ENCODE measurements at regions not wholly inside any gene's neighbourhood (a gene's known extent, or its start where the extent isn't known, plus 50 kb on each side); places are given as distances from the start of the nearest gene placed in this dataset.

DNA sequence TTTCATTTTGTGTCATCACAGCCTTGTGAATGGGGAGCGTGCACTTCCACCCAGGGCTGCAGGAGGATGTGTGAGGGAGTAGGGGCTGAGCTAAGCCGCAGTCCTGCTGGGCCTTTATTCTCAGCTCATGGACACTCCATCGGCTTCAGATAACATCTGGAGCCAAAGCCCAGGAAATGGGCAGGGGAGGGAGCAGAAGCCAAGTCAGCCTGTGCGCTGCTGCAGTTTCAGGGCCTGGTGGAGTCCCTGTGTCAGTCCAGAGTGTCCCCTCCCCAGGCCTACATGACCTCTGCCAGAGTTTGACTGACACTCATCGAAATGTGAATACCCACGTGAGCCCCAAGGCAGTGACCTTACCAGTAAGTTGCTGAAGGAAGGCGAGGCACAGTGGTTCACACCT lies 242.2 kb downstream of the LOXHD1 start:
- no TSS peak for BruUV-seq (replicated peaks)
- Histone ChIP-seq H3K9me2 (replicated peaks; ENCODE audit: low read length) (no peaks in the 10 kb centered on the region), H3K79me2 (ENCODE audit: low read length) (no peaks in the 10 kb centered on the region), H2AFZ (ENCODE audit: low read length) (no peak overlapping the region), H3K9me3 (ENCODE audit: low read length) (no peaks in the 10 kb centered on the region), H3K4me3 (ENCODE audit: low read length) (no peak overlapping the region), H3K4me1 (ENCODE audit: insufficient read depth, low read length) (no peaks in the 10 kb centered on the region), H3K4me2 (ENCODE audit: low read length) (no peak overlapping the region), H3K27me3 (ENCODE audit: low read length) (no peaks in the 10 kb centered on the region), H3K9ac (ENCODE audit: low read length) (no peak overlapping the region), H4K20me1 (ENCODE audit: low read length) (no peaks in the 10 kb centered on the region), H3K27ac (ENCODE audit: low read length) (no peak overlapping the region), H3F3A (ENCODE audit: low read length, unreplicated experiment) (no peaks in the 10 kb centered on the region), H3K36me3 (ENCODE audit: low read depth, low read length) (no peaks in the 10 kb centered on the region)
- ATAC-seq (no peak), DNase-seq (no peak)
- TF ChIP-seq CTCF (conservative IDR thresholded peaks at IDR 0.05; ENCODE audit: low read depth, low read length) (no peak), EZH2phosphoT487 (IDR thresholded peaks at IDR 0.05; ENCODE audit: borderline replicate concordance, low read length) (no peak), EZH2 (IDR thresholded peaks at IDR 0.05; ENCODE audit: low read length, unreplicated experiment) (no peak)
- intact Hi-C loops (cut with micrococcal nuclease): no loop called here
- POLR2A ChIA-PET (ENCODE audit: unreplicated experiment): no interaction called here
- CTCF ChIA-PET: no interaction called here

GRCh38 chr18:46415532-46416252 lies 241.3 kb downstream of the LOXHD1 start:
- Histone ChIP-seq H3K36me3 (ENCODE audit: low read depth, low read length) (no peaks in the 10 kb centered on the region), H3K27ac (ENCODE audit: low read length) (no peak overlapping the region), H3K4me2 (ENCODE audit: low read length) (no peak overlapping the region), H3K79me2 (ENCODE audit: low read length) (no peaks in the 10 kb centered on the region), H3K9me3 (ENCODE audit: low read length) (no peaks in the 10 kb centered on the region), H3K27me3 (ENCODE audit: low read length) (no peaks in the 10 kb centered on the region), H4K20me1 (ENCODE audit: low read length) (no peaks in the 10 kb centered on the region), H3K9ac (ENCODE audit: low read length) (no peak overlapping the region), H3K4me3 (ENCODE audit: low read length) (no peak overlapping the region), H3F3A (ENCODE audit: low read length, unreplicated experiment) (no peaks in the 10 kb centered on the region), H3K4me1 (ENCODE audit: insufficient read depth, low read length) (no peaks in the 10 kb centered on the region), H2AFZ (ENCODE audit: low read length) (no peak overlapping the region), H3K9me2 (replicated peaks; ENCODE audit: low read length) (no peaks in the 10 kb centered on the region)
- no TSS peak for BruUV-seq (replicated peaks)
- no peak for TF ChIP-seq EZH2phosphoT487 (IDR thresholded peaks at IDR 0.05; ENCODE audit: borderline replicate concordance, low read length)
- no peak for TF ChIP-seq EZH2 (IDR thresholded peaks at IDR 0.05; ENCODE audit: low read length, unreplicated experiment)
- no peak for TF ChIP-seq CTCF (conservative IDR thresholded peaks at IDR 0.05; ENCODE audit: low read depth, low read length)
- no peak for DNase-seq
- intact Hi-C loops (cut with micrococcal nuclease): no loop called here
- no peak for ATAC-seq
- CTCF ChIA-PET: no interaction called here
- POLR2A ChIA-PET (ENCODE audit: unreplicated experiment): no interaction called here

DNA sequence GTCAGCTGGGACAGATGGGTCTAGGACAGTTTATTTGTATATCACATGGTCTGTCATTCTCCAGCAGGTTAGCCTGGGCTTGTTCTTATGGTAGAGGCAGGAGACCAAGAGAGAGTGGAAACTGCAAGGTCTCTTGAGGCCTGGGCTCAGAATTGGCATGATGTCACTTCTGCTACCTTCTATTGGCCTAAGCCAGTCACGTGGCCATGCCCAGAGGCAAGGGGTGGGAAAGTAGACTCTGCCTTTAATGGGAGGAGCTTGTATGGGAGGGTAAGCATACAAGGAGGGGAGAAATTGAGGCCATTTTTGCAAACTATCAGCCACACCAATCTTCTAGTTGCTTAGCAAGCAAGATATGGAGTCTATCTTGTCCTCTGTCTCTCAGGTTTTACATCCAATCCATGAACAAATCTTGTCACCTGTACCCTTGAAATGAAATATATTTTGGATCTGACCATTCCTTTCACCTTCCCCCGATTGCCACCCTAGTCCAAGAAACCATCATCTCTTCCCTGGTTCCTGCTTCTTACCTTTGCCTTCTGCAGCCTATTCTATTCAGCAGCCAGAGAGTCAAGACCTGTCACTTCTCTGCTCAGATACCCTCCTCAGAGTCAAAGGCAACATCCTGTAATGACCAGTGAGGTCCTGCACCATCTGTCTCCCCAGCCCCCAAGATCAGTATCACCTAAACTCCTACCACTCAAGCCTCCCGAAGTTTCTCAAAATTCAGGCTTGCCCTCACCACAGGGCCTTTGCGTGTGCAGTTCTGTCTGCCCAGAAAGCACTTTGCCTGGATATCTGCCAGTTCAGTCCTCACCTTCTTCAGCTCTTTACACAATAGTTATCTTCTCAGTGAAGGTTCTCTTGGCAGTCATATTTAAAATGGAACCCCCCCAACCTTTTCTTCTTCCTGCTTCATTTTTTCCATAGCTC lies 240.0 kb downstream of the LOXHD1 start:
- Histone ChIP-seq H3K79me2 (ENCODE audit: low read length) (no peaks in the 10 kb centered on the region), H2AFZ (ENCODE audit: low read length) (no peak overlapping the region), H3K27me3 (ENCODE audit: low read length) (no peaks in the 10 kb centered on the region), H4K20me1 (ENCODE audit: low read length) (no peaks in the 10 kb centered on the region), H3K27ac (ENCODE audit: low read length) (no peak overlapping the region), H3K4me1 (ENCODE audit: insufficient read depth, low read length) (no peaks in the 10 kb centered on the region), H3K4me3 (ENCODE audit: low read length) (no peak overlapping the region), H3K36me3 (ENCODE audit: low read depth, low read length) (no peaks in the 10 kb centered on the region), H3K9ac (ENCODE audit: low read length) (no peak overlapping the region), H3F3A (ENCODE audit: low read length, unreplicated experiment) (no peaks in the 10 kb centered on the region), H3K9me3 (ENCODE audit: low read length) (no peaks in the 10 kb centered on the region), H3K4me2 (ENCODE audit: low read length) (no peak overlapping the region), H3K9me2 (replicated peaks; ENCODE audit: low read length) (no peaks in the 10 kb centered on the region)
- intact Hi-C loops (cut with micrococcal nuclease): no loop called here
- TF ChIP-seq CTCF (conservative IDR thresholded peaks at IDR 0.05; ENCODE audit: low read depth, low read length): no peak
- BruUV-seq (replicated peaks): no TSS peak
- ATAC-seq (no peak), DNase-seq (no peak)
- ChIA-PET POLR2A (ENCODE audit: unreplicated experiment) (no interaction called here), CTCF (no interaction called here)
